DMS 273 (cell line): ENCODE measurements at regions not wholly inside any gene's neighbourhood (a gene's known extent, or its start where the extent isn't known, plus 50 kb on each side); places are given as distances from the start of the nearest gene placed in this dataset.
"Not testable (repeated sequence)": the region's sequence is repeated elsewhere in the genome, so short reads cannot be mapped to it uniquely, and the experiment has no call there.

Source experiments
- DNase-seq: peaks from one replicate; lab custom pipeline; 2025; ENCODE audit not compliant: unreplicated experiment; lab: John Stamatoyannopoulos, UW

- no peak for DNase-seq
Observed at GRCh38 chr3:167008791-167009190, 371.3 kb downstream of the ZBBX start.

- no peak for DNase-seq
Observed at GRCh38 chr3:167001374-167001773, 378.7 kb downstream of the ZBBX start.

- no peak for DNase-seq
Observed at GRCh38 chr3:166993015-166993630, 387.0 kb downstream of the ZBBX start.

GRCh38 chr3:166986000-166986399 lies 394.1 kb downstream of the ZBBX start:
- no peak for DNase-seq

GRCh38 chr3:166975796-166976195 lies 404.3 kb downstream of the ZBBX start:
- not testable (repeated sequence) for DNase-seq

- DNase-seq: not testable (repeated sequence)
Observed at GRCh38 chr3:166967714-166968113, 412.4 kb downstream of the ZBBX start.

- DNase-seq: no peak
Observed at GRCh38 chr3:166962911-166963310, 417.2 kb downstream of the ZBBX start.

GRCh38 chr3:166957121-166957520 lies 423.0 kb downstream of the ZBBX start:
- DNase-seq: no peak

- DNase-seq: no peak
Observed at GRCh38 chr3:166955201-166955939, 424.7 kb downstream of the ZBBX start.

- no peak for DNase-seq
Observed at GRCh38 chr3:166934879-166935278, 445.2 kb downstream of the ZBBX start.

GRCh38 chr3:166917437-166917836 lies 462.7 kb downstream of the ZBBX start:
- no peak for DNase-seq

DNA sequence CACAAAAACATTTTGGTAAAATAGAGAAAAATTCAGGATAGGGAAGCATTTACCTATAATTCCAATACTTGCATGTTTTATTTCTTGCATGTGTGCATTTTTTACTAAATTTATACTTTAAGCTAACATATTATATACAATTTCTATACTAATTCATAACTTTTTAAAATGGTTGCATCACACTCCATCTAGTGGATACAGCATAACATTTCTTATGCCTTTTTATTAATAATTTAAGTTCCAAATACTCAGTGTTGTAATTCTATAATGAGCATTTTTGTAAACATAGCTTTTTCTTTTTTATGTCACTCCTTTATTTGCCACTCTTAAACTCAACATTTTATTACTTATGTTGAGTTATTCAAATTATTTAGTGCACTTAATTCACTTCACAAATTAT lies 477.7 kb downstream of the ZBBX start:
- no peak for DNase-seq

- no peak for DNase-seq
Observed at GRCh38 chr3:166900866-166901577, 479.1 kb downstream of the ZBBX start.

DNA sequence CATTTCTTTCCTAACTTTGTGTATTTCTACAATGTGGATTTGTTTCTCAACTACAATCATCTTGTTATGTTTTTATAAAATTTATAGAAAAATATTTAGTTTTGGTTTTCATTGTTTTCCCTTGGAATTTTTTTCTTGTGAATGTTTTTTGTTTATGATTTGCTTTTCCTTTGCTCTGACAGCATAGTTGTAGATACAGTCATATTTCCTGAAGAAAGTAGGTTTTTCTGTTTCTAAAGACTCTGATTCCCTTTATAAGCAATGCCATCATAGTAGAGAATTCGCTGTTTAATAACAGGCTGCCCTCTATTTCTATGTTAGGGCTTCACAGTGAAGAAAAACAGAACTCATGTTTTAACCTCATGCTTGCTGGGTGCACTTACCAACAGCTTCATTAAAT lies 482.3 kb downstream of the ZBBX start:
- DNase-seq: no peak

GRCh38 chr3:166889241-166889640 lies 490.9 kb downstream of the ZBBX start:
- DNase-seq: no peak

GRCh38 chr3:166879661-166880060 lies 500.4 kb downstream of the ZBBX start:
- DNase-seq: no peak

DNA sequence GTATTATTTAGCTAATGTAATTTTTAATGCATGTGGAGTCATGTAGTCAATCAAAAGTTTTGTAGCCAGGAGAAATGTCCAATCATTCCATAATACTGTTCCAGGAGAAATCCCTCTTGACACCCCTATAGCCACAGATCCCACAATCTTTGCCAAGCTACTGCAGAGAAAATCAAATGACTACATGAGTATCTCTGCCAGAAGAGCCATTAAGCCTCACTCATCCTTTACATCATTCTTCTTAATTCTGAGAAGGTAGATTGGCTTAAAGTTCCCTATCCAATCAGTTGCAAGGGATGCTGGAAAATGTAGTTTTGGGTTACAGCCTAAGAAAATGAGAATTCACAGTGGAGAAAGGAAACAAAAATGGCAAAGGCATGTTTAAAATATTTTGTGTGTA lies 502.1 kb downstream of the ZBBX start:
- no peak for DNase-seq

GRCh38 chr3:166864473-166865467 lies 515.3 kb downstream of the ZBBX start:
- no peak for DNase-seq

- no peak for DNase-seq
Observed at GRCh38 chr3:166860217-166860616, 519.9 kb downstream of the ZBBX start.

DNA sequence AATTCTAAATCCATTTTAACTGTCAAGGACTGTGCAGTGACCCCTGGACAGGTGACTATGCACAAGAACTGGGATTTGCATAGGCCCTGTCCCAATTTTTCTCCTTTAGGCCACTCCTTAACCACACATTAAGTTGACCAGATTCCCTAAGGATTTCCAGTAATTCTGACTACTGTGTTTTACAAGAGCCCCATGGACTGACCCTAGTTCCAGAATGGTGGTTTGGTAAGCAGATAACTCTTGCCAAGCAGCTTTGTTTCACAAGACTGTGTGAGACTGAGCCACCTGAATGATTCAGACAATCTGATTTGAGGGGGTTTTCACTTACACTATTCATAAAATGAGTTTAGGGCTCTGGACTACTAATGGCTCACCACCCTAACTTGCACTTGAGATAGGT lies 535.8 kb downstream of the ZBBX start:
- DNase-seq: no peak

GRCh38 chr3:166842784-166843183 lies 537.3 kb downstream of the ZBBX start:
- DNase-seq: not testable (repeated sequence)
